ENCODE measurements at regions not wholly inside any gene's neighbourhood (a gene's known extent, or its start where the extent isn't known, plus 50 kb on each side); places are given as distances from the start of the nearest gene placed in this dataset.

- H3K36me3 ChIP-seq, result no peaks in the 10 kb centered on the region
- no peak for ATAC-seq
- intact Hi-C loops (cut with DNase I), result no loop called here
These were observed 185.5 kb downstream of the ZC3H11B start for GRCh38 chr1:219427403-219427802.

DNA sequence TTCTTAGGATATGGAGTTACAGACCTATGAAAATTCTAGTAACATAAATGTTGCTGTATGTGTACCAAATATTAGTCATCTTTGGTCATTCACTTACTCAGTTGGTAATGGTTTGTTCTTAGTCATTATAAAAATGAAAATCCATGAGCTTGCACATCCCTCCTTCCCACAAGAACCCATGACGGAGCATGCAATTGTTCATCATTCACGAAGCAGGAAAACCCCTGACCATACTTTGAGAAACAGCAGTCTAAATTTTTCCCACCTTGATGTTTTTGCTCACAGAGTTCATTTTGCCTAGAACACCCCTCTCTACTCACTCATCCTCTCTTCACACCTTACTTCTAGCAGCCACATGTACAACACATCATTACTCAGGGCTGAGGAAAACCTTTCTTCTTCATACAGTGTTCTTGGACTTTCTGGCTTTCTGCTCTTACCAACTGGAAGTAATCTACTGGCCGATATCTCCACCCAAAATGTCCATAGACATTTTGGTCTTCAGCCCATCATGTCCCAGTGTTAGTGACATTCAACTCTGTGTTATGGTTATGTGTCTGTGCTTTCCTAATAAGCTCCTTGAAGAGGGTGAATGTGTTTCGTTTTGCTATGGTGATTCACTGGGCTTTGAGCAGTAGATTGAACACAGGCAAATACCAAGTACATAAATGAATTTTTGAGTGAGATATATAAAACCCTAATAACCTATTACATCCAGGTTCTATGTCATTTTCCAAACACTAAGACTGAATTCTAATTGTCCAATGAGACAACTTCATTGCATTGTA lies 189.9 kb downstream of the ZC3H11B start:
- Histone ChIP-seq H3K36me3 (no peaks in the 10 kb centered on the region), H3K4me1 (no peaks in the 10 kb centered on the region), H3K27ac (no peak overlapping the region), H3K9me3 (no peaks in the 10 kb centered on the region), H3K4me3 (no peak overlapping the region), H3K27me3 (no peaks in the 10 kb centered on the region)
- 92 to 95% (median 93%) methylated on average over 4 of the region's 4 CpGs for WGBS, 4 donors
- ATAC-seq, result no peak
- DNase-seq, result no peak
- TF ChIP-seq, protein P1, sequence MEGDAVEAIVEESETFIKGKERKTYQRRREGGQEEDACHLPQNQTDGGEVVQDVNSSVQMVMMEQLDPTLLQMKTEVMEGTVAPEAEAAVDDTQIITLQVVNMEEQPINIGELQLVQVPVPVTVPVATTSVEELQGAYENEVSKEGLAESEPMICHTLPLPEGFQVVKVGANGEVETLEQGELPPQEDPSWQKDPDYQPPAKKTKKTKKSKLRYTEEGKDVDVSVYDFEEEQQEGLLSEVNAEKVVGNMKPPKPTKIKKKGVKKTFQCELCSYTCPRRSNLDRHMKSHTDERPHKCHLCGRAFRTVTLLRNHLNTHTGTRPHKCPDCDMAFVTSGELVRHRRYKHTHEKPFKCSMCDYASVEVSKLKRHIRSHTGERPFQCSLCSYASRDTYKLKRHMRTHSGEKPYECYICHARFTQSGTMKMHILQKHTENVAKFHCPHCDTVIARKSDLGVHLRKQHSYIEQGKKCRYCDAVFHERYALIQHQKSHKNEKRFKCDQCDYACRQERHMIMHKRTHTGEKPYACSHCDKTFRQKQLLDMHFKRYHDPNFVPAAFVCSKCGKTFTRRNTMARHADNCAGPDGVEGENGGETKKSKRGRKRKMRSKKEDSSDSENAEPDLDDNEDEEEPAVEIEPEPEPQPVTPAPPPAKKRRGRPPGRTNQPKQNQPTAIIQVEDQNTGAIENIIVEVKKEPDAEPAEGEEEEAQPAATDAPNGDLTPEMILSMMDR (IDR thresholded peaks at IDR 0.05), result no peak
- TF ChIP-seq POLR2A (IDR thresholded peaks at IDR 0.05), result no peak
- intact Hi-C loops (cut with DNase I), result no loop called here

More at GRCh38 chr1:219427403-219427802, 185.5 kb downstream of the ZC3H11B start:
- H3K27ac ChIP-seq, result no peak overlapping the region
- no peaks in the 10 kb centered on the region for H3K9me3 ChIP-seq
- H3K27me3 ChIP-seq, result no peaks in the 10 kb centered on the region
- no peak for DNase-seq
- H3K4me1 ChIP-seq, result peaks cover 0 to under 1% (median 0%) of the 10 kb centered on the region in 12 donors
- no peak overlapping the region for H3K4me3 ChIP-seq
- TF ChIP-seq, protein P1 (IDR thresholded peaks at IDR 0.05), result no peak
- TF ChIP-seq POLR2A (IDR thresholded peaks at IDR 0.05), result no peak

- intact Hi-C loops (cut with DNase I), result no loop called here
- no peak for DNase-seq
- no peaks in the 10 kb centered on the region for H3K9me3 ChIP-seq
- no peak for ATAC-seq
- no peak for TF ChIP-seq POLR2A (IDR thresholded peaks at IDR 0.05)
- TF ChIP-seq, protein P1 (IDR thresholded peaks at IDR 0.05), result no peak
- no peaks in the 10 kb centered on the region for H3K36me3 ChIP-seq
- no peaks in the 10 kb centered on the region for H3K27me3 ChIP-seq
- H3K4me1 ChIP-seq, result peaks cover 0 to 8% (median 0%) of the 10 kb centered on the region in 12 donors
- no peak overlapping the region for H3K27ac ChIP-seq
- H3K4me3 ChIP-seq, result no peak overlapping the region
These were observed 192.0 kb downstream of the ZC3H11B start for GRCh38 chr1:219420913-219421312.

DNA sequence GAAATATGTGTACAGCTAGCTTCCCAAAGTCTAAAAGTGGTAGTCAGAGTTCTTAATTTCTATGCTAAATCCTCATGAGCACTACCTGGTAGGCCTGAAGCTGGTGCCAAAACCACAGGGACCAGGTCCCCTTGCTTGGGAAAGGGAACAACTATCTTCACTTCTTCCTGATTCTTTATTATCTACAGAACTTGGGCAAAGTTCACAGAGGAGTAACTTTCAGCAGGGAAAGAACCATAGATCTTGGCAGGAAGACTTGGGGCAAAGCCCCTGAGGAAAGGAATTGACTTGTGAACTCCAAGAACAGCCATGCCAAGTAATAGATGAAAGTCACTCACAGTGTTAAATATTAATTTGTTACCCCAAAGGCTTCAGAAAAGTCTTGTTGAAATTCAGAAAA lies 193.0 kb downstream of the ZC3H11B start:
- Histone ChIP-seq H3K27me3 (no peaks in the 10 kb centered on the region), H3K4me1 (peaks cover 0 to 8% (median 0%) of the 10 kb centered on the region in 12 donors), H3K4me3 (no peak overlapping the region), H3K36me3 (no peaks in the 10 kb centered on the region), H3K9me3 (no peaks in the 10 kb centered on the region), H3K27ac (no peak overlapping the region)
- TF ChIP-seq, protein P1 (IDR thresholded peaks at IDR 0.05), result no peak
- TF ChIP-seq POLR2A (IDR thresholded peaks at IDR 0.05), result no peak
- ATAC-seq (no peak), DNase-seq (no peak)
- intact Hi-C loops (cut with DNase I), result loop anchor here in 7 of 10 donors (5.0 to 10.0 kb wide), 4 partner anchors 215 to 1095 kb away; no protein-coding TSS in a partner anchor

All from heart left ventricle (tissue), 16 donors.